GM04503 (cell line): ENCODE measurements at regions not wholly inside any gene's neighbourhood (a gene's known extent, or its start where the extent isn't known, plus 50 kb on each side); places are given as distances from the start of the nearest gene placed in this dataset.

Source experiments
- DNase-seq: peaks from one replicate; pipeline ENCODE4 v3.0.0-alpha.2; 2012; ENCODE audit warnings: low read depth

- no peak for DNase-seq
Measured at GRCh38 chr16:82358161-82358560, 188.1 kb upstream of the MPHOSPH6 start.

GRCh38 chr16:82357237-82357636 is 187.2 kb upstream of the MPHOSPH6 start:
- DNase-seq, result no peak

- no peak for DNase-seq
Measured at GRCh38 chr16:82350560-82350959, 180.5 kb upstream of the MPHOSPH6 start.

GRCh38 chr16:82345318-82345717 is 175.3 kb upstream of the MPHOSPH6 start:
- no peak for DNase-seq

GRCh38 chr16:82344157-82344556 is 174.1 kb upstream of the MPHOSPH6 start:
- DNase-seq, result no peak

- DNase-seq, result no peak
Measured at GRCh38 chr16:82341146-82341669, 171.2 kb upstream of the MPHOSPH6 start.

DNA sequence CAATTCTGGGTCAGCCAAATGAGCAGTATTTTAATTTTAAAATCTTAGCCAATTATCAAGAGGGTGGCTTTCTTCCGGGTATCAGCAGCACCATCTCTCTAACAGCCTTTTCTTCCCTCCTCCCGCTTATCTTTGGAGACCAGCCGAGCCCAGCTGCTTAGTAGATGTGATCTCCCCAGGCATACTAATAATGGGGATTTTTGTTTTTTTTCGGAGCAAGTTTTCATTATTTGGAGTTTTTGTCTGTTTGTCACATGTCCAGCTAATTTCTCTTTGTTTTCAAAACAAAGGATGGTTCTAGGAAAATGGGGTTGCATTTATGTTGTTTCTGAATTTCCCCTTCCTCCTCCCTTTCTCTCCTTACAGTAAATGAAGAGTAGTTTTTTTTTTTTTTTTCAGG is 170.5 kb upstream of the MPHOSPH6 start:
- DNase-seq, result no peak

- no peak for DNase-seq
Measured at GRCh38 chr16:82337355-82337754, 167.3 kb upstream of the MPHOSPH6 start.

GRCh38 chr16:82331974-82332750 is 162.1 kb upstream of the MPHOSPH6 start:
- DNase-seq, result no peak

DNA sequence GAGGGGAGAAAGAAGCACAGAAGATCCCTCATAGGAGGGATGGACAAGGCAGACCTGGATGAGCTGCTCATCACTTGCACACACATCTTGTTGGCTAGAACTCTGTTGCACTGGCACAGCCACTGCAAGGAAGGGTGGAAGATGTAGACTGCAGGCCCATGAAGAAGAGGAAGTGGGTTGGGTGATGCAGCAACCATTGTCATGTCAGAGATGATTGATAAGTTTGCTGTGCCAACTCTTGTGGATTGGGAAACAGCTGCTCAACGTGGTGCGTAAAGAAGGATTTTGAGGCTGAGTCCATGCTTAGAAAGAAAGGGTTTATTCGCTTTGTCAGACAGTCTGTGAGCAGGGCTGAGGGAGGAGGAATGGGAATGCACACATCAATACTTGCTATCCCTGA is 161.4 kb upstream of the MPHOSPH6 start:
- DNase-seq, result no peak

DNA sequence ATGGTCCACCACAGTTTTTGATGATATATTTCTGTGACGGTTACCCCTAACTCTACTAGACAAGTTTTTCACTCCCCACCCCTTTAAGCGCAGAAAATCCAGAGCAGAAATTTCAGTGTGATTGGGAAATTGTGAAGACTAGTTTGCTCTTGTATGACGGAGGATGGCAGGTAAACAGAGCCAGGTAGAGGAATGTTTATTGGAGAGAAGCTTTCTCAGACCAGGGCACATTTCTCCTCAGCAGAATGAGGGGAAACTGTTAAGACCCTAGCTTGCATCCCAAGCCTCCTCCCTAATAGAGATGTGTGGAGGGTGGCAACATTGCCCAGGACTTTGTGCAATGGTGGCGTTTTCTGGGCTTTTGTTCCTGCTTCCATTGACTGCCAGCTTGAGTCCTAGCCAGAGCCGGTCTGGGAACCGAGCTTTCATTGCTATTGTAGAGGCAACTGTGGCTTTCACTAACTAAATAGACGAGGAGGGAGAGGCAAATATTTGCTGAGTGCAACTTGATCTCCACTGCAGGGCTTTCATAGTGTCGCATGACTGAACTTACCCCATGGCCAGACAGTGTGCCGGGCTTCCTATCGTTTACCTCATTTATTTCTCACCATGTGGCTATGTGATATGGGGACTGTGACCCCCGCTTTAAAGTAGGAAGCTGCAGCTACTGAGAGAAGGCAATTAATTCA is 159.6 kb upstream of the MPHOSPH6 start:
- DNase-seq, result no peak

DNA sequence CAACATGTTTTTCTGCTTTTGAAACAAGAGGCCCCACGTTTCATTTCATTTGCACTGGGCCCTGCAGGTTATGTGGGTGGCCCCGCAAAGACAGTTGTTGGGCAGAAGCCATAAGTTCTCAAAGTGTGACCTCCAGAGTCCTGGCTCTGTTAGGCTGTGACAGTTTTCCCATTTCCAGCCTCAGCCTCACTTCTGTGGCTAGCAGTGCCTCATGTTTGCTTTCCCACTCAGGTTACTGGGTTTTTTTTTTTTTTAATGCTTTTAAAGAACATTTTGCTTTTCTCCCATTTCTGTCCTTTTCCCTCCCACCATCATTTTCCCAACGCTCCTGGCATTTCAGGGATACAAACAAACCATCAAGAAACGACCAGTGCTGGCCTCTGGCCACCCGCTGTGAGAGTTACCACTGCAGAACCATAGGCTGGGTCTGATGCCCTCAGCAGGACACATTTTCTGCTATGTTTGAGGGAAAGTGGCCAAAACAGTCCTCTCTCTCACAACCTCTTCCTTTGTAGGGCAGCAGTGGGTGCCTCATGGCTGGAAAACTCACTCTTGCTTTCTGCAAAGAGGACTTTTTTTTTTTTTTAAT is 159.0 kb upstream of the MPHOSPH6 start:
- no peak for DNase-seq

GRCh38 chr16:82323171-82323570 is 153.1 kb upstream of the MPHOSPH6 start:
- DNase-seq, result no peak

GRCh38 chr16:82322177-82322576 is 152.2 kb upstream of the MPHOSPH6 start:
- DNase-seq, result no peak

- DNase-seq, result no peak
Measured at GRCh38 chr16:82319038-82319437, 149.0 kb upstream of the MPHOSPH6 start.

DNA sequence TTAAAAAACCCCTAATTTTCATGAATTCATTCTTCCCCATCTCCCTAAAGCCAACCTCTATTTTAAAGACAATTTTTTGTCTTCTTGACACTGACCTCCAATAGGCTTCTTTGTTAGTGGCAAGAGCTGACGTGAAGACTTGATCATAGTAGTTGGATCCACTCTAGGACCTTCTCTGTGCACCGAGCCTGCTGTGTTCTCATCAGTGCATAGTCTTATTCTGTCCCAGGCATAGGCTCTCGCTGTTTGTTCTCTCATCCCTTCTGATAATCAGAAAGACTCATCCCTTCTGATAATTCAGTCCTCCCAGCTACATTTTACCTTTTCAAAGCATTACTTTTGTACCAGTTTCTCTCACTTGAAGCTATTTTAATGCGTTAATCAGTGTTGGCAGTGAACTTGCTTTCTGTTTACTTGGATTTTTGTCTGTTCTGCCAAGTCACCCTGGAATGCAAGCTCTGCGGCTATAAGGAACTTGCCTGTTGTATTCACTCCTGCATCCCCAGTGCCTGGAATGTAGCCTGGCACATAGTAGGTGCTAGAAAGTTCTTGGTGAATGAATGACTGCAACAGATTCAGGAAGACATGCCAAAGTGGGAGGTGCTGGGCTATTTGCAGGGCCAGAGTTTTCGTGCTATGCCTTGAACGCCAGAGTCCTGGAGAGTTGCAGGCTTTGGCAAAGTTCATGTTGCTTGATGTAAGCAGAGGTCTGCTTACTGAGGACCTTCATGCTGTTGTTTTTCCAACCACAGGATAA is 147.6 kb upstream of the MPHOSPH6 start:
- no peak for DNase-seq

DNA sequence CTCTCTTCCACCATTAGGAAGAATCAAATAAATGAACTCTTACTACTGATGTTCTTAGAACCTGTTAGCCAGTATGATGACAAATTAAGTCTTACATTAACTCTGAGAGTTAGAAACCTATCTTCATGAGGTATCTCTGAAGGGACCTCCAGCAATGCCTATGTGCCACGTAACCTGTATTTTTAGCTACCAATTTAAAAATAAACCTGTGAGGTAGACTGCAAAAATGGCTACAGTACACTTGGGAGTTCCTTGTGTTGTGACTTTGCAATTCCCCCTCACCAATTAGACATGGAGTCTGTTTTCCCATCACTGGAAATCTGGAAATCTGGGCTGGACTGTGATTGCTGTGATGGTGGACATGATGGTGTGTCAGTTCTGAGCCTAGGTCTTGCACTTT is 143.7 kb upstream of the MPHOSPH6 start:
- no peak for DNase-seq

DNA sequence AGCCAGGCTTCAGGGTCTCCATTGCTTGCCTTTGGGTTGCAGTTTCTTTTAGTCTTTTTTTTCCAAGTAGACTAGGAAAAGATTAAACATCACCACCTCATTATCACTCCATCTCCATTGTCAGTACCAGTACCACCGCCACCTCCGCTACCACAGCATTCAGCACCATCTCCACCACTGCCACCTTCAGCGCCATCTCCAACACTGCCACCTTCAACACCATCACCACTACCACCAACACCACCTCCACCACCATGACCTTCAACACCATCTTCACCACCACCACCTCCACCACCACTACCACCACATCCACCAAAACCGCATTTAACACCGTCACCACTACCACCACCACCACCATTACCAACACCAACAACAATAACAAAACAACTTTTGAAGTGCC is 141.5 kb upstream of the MPHOSPH6 start:
- DNase-seq, result no peak

DNA sequence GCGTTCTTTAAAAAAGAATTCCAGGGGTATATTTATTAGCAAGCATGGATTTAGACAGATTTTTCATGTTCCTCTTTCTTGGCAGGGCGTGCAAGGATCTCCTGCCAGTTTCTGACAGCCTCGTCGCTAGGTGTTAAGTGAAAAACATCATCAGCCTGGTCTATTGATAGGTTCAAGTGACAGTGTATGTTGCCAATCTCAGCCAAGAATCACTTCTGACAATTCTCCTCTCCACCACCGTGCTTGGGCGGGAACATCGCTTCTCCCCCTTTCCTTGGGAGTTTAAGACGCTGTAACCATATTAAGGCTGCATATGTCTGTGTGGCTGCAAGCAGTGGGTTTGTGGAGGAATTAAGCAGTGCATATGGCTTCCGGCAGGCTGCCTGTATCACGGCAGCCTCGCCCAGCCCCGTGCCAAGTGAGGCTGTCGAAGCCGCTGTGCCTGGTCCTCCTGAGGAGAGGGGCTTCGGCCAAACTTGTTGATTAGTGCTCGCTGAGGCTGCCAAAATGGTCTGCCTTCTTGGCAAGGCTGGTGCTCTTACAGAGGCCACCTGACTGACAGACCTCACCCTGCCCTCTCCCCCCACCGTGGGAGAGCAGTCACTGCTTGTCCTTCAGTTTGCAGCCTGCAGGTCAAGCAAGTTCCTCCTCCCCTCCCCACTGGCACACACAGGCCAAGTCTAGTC is 132.2 kb upstream of the MPHOSPH6 start:
- DNase-seq, result no peak

- no peak for DNase-seq
Measured at GRCh38 chr16:82301146-82301755, 131.2 kb upstream of the MPHOSPH6 start.

DNA sequence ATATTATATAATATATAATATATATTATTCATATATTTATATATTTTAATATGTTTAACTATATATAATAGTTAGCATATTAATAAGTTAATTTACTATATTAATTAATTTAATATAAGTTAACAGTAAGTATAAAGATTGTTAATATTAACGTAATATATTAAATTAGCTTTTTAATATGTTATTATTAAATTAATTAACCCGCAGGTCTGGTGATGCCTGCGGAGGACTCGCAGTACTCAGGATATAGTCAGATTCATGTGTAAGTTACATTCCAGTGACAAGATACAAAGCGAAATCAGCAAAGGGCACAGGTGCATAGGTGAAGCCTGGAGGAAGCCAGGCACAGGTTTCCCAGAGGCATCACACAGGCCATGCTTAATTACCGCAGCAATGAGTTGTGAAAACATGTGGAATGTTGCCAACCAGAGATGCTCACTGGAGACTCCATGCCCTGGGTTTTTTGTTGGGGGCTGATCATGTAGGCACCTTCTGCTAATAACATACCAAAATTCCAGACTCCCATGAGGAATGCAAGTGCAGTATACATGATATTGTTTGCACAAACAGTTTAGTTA is 130.4 kb upstream of the MPHOSPH6 start:
- no peak for DNase-seq
